Stimulated activated CD4-positive, alpha-beta T cell treated with anti-CD3 and anti-CD28 coated beads, Interleukin-12 subunit alpha, Interleukin-12 subunit beta, amount 100 ng/mL, for 4 hours (primary cell): ENCODE measurements at regions not wholly inside any gene's neighbourhood (a gene's known extent, or its start where the extent isn't known, plus 50 kb on each side); places are given as distances from the start of the nearest gene placed in this dataset.

Experiments used
- DNase-seq: peaks from one replicate; pipeline ENCODE4 v3.0.0-alpha.2; 2020

DNA sequence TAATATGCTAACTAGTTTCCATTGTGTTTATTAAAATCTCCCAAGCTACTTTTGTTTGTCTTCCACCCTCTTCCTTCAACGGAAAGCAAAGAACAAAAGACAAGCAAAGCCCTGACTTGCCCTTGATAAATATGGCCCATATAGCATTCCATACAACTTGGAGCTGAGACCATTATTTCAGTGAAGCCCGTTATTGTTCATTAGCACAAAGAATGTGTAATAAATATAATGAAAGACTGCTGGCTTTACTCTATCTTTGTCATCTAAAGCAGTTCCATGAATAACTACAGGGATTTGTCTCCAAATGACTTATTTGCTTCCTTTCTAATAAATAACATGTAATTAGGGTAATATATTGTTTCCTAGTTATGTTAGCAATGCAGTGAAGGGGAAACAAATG, 270.7 kb upstream of the TLE4 start:
- no peak for DNase-seq

DNA sequence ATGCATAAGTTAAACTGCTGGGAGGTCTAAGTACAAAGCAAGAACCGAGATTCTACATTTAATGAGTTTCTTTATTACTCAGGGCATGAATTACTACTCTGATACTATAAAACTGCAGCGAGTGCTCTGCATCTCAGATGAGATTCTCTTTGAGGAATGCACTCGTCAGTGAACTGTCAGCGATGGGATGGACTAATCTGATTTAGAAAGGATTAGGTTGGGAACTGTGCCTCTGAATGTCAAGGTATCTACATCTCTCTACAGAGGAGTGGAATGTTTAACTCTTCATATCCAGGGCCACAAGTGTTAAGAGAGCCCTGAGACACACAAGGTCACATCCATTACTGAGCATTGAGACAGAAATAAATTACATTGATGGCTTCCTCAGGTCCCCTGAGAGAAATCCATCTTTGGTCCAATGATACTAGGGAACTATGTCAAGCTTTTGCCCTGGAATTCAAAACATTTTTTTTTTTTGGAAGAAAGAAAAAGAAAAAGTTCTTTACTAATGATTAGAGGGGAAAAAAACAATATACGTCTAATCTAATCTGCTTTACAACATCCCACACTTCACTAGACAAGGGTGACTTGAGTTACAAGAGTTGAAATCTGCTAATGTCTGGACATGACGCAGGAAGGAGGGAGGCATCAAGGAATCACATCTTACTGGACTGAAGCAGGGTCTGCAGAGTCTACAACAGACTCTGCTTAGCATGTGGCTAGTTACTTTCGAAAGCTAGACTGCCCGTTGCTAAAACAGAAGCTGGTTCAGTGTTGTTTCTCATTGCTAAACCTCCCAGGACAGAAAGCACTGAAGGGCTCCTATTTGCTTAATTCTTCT, 270.0 kb upstream of the TLE4 start:
- no peak for DNase-seq

DNA sequence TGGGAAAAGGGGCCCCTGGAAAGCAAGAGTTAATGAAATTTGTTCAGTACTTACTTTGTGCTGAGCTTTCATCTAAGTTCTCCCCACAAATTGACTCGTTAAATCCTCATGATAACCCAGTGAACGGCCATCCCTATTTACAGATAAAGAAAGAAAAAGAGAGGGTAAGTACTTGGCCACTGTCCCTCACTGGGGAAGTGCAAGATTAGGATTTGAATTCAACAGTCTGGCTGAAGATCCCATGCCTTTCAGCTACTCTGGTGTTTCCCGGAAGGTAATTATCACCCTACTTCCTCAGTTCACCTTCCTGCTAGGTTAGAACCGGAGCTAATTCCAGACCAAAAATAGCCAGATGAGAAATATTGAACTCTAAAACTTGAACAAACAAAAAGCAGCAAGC, 269.2 kb upstream of the TLE4 start:
- no peak for DNase-seq

DNA sequence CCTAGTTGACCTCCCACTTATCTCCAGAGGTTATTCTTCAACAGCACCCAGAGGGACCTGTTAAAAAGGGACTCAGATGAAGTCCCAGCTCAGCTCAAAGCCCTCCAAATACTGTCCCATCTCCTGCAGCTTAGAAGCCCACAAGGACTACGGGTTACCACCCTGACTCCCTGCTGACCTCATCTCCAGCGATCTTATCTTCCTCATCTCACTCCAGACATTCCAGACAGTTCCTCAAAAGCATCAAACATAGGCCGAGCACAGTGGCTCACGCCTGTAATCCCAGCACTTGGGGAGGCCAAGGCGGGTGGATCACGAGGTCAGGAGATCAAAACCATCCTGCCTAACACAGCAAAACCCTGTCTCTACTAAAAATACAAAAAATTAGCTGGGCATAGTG, 263.8 kb upstream of the TLE4 start:
- DNase-seq = no peak

DNA sequence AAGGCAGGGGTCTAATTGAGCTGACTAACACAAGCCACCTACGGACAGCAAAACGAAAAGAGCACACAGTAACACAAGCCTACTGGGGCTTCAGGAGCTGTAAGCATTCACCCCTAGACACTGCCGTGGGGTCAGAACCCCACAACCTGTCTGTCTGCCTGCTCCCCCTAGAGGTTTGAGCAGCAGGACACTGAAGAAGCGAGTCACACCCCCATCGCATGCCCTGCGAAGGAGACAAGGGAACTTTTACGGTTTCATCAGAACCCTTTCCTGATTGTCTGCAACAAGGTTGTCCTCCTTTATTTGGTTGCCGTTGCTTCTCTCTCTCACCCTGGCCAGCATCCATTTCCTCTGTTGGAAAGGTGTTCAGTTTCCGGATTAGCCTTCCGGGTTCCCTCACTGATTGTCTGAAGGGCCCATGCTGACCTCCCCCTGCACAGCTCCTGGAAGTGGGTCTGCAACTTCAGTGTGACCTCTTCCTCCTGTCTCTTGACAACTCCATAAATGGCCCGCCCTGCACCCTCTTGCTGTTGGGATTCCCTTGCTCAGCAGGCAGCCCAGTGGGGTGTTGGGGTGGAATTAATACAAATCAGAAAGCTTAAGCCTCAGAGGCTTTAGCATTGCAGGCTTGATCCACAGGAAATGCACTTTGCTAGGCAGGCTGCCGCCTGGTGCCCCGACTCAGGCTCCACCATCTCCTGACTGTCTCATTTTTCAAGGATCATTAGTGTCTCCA, 258.9 kb upstream of the TLE4 start:
- DNase-seq = no peak

DNA sequence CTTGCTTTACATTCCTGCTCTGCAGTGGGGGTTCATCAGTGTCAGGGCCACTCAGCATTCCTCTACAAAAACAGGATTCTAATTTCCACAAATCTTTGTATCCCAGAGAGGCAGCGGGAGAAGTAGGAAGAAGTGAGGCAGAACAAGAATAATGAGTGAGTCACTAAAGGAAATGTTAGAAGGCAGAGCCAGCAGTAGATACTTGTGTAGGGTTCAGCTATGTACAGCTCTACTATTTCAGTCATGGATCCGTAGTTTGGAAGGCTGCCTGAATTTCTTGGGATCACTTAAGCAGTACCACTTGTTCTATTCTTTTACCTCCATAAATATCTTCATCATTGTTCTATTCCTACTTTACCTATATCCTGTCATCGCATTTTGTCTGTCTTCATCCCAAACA, 246.3 kb upstream of the TLE4 start:
- DNase-seq = no peak

DNA sequence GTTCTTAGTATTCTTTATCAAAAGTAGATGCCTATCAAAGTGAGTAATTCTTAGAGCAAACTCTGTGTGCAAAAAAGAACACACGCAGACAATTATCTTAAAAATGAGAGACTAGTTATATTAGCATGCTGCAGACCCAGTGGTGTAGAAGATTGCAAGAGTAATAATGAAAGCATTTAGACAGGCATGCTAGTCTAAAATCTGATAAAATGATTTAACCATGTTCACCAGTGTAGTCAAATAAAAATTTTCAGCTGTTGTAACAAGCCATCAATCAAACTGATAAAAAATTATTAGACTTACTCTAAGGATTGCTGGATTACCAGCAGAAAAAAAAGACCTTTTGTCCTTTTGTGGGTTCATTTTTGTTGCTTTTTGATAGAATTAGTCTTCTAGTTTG, 241.9 kb upstream of the TLE4 start:
- no peak for DNase-seq

DNA sequence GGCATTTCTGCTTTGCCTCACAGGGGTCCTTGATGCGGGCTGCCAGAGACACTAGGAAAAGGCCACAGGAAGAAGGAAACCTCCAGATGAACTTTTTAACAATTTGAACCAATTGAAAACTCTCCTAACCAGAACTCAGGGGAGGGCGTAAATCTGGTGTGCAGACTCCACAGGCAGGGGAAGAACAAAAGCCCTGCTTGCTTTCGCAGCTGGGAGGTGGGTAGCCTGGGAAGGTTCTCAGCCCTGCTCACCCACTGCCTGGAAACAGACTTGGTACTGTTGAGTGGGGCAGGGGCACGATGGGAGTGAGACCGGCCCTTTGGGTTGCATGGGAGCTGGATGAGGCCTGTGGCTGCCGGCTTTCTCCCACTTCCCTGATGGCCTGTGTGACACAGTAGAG, 237.8 kb upstream of the TLE4 start:
- no peak for DNase-seq

DNA sequence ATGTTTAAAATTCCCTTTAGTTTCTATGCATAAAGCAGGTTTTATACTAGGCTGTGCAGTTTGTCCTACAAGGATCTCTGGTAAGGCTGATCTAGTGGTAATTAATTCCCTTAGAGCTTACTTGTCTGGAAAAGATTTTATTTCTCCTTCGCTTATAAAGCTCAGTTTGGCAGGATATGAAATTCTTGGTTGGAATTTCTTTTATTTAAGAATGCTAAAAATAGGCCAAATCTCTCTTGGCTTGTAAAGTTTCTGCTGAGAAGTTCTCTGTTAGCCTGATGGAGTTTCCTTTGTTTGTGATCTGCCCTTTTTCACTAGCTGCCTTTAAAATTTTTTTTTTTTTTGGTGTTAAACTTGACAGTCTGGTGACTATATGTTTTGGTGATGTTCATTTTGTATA, 237.1 kb upstream of the TLE4 start:
- DNase-seq = no peak

DNA sequence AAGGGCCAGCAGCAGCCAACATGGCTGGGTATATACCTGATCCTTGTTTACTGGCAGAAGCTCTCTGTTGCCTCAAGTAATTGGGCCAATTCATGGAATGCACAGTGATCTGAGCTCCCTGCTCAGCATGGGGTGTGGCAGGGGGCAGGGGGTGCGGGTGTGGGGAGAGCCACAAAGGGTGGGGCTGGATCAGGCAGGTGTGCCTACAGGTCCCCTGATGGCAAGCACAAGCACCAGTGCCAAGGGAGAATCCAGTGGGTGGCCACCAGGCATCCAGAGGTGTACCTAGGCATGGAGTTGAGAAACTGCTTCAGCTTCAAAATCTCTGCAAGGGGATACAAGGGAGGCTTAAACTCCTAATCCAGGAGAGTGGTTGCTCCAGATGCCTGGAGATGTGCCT, 235.8 kb upstream of the TLE4 start:
- no peak for DNase-seq

DNA sequence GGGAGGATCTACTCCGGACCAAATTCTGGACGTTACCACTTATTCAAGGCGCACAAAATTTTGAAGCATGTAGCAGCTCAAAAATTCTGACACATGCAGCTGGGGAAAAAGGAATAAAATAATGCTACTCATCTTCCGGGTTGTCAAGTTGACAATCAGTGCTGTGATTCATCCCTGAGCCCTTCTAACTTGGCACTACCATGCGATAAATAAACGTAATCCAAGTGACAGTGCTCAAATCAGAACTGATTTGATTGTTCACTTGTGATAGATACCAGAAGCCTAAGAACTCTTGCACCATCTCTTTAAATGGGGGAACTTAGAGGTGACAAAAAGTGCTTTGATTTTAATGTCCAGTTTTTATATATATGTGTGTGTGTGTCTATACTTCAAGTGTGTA, 230.2 kb upstream of the TLE4 start:
- DNase-seq = no peak

DNA sequence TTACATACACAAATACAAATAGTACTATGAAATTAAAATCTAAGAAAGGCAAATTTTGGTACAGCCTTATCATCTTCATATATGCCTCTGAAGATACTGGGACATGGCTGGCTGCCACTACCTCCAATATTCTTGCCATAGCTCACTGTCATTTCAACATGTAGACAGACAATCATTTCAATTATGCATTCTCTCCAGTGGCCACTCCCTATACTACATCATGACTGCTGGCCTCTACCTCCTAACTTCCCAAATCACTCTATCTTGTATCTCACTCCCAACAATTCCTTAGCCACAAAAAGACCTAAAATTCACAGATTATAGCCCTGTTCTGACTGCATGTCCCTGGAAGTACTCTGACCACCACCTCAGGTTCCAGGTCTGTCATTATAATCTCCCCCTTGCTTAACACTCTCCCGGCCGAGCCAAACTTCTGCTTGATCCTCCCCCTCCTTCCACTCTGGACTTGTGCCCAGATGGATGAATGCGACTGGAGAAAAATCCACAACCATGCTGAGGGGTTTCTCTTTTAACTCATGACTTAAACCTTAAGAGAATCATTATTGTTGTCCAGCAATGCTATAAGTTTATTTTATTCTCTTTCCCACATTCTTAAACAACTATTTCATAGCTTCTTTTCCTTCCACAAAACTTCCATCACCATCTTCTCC, 225.3 kb upstream of the TLE4 start:
- DNase-seq = no peak

DNA sequence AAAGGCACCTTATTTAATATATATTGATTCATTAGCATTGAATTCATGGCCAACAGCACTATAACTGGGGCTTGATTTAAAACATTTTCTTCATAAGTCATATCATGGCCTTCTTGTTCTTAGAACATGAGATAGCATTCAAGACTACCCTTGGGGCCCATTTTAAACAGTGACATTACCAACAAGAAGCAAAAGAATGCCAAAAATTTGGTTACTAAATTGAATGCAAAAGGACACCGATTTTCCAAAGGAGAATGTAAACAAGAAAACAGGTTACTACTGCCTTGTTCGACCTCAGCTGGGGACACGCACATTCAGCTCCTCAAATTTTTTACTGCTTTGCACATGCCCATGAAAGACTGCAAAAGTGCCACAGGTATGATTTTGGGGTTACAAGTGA, 219.4 kb upstream of the TLE4 start:
- no peak for DNase-seq

DNA sequence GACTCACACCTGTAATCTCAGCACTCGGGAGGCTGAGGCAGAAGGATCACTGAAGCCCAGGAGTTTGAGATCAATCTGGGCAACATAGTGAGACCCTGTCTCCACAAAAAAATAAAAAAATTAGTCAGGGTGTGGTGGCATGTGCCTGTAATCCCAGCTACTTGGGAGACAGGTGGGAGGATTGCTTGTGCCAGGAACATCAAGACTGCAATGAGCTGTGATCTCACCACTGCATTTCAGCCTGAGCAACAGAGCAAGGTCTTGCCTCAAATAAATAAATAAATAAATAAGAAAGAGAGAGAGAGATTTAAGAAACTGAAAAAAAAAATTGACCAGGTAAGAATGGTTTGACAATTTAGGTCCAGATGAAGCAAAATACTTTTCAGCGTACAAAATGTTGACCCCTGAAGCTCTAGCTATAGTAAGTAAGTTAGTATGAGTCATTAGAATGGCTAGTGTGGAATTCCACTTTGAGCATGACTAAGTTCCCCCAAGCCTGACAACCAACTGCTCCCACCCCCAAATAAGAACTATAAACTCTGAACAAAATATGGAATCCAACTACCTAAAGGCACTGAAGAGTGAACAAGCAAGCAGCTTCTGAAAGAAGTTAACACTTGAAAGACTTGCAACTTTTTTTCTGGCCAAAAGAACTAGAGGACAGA, 217.8 kb upstream of the TLE4 start:
- DNase-seq = no peak

DNA sequence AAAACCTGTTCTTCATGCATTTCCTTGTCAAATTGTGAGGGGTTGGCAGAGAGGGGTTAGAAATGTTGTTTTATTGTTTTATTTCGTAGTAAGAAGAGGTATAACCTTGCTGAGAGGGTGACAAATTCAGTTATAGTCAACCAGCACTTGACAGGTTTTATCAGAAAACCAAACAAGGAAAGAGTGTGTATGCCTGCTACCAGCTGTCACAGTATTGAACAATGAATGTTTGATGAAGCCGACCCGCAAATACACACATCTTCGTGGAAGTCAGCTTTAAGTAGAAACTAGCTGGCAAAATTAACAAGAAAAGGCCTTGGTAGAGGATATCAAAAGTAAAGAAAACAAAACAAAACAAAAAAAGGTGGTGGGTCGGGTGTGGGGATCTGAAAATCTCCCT, 214.6 kb upstream of the TLE4 start:
- DNase-seq = no peak

DNA sequence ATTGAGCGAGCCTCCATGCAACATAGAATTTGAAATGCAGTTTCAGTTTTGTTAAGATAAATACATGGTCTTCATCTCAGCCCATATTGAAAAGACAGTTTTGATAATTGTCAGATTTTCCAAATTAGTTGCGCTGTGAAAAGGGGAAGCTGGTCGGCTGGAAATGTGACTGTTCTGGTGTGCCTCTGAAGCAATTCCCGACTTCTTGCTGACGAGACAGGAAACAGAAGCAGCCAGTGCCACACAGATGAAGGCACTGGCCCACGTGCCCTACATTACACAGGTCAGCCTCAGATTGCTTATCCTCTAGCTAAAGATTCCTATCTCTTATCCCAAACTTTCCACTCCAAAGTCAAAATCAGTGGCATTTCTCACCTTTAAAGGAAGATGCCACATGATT, 214.1 kb upstream of the TLE4 start:
- DNase-seq = no peak

DNA sequence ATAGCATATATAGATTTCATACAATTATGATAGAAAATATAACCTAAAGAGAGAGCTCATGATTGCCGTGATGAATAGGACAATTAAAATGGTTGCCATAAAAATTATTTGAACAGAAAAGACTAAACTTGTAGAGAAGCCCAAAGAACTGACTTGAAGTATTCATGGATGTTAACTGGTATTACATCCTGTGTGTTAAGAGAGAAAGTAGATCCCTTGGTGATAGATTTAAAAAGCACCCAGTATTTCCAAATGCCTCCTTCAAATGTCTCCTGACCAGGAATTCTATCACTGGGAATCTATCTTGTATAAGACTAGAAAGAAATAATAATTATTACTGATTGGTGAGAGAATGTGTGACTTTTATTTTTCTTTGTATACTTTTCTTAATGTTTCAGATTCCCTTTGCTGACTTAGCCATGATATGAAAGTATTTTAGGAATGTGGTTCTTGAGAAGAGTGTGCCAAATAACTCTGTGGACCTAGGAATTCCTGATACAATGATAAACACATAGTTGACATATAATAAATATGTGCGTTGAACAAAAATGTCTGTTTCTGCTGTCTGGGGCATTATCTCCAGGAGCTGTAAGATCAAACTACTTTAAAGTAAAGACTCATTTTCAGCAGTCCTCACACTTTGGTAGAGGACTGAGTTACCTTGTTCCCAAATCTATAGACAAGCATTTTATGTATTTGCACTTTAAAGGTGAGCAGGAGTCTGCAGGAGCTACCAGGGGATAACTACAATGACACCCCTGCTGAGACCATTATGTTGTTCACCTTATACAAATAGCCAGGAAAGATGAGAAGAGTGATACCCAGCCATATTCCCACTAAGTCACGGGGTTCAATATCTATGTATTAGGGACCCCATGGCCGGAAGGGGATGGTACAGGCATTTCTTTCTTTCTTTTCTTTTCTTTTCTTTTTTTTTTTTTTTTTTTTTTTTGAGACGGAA, 211.1 kb upstream of the TLE4 start:
- DNase-seq = no peak

DNA sequence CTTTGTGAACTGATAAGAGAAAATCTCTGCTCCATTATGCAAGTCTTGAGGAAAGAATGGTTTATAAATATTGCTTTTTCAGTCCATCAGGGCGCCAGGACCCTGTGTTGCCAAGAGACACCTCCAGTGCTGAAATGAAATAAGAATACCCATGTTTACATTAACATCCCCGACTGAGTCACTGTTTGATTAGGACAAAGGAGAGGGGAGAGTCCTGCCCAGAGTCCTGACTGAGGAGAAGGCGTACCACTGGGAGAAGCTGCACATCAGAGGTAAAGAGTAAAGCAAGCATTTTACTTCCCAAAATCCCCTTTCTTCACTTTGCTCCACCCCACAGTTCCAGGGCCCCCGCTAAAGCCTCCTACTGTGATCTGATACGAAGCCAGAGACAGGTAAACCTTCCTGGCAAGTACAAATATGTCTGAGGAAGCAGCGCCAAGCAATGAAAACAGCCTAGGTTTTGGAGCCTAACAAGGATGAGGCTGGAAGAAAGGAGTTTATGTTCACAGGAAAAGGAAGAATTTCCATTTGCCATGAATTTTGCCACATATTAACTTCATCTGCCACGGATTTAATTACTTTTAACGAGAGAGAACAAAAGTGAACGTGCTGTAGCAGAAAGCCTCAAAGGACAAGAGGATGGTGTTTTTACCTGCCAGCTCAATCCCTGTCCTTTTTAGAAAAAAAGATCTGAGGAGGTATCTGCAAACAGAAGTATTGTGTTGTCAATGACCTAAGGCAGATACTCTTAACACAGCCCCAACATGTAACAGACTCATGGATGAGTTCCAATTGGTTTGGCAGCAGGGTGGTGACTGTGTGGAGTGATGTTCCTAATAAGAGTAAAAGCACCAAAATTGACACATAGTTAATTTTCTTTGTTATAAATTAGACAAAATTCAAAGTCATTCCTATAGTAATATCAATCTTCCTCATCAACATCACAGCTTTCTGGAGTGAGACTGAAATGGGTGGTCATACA, 209.4 kb upstream of the TLE4 start:
- DNase-seq = no peak

DNA sequence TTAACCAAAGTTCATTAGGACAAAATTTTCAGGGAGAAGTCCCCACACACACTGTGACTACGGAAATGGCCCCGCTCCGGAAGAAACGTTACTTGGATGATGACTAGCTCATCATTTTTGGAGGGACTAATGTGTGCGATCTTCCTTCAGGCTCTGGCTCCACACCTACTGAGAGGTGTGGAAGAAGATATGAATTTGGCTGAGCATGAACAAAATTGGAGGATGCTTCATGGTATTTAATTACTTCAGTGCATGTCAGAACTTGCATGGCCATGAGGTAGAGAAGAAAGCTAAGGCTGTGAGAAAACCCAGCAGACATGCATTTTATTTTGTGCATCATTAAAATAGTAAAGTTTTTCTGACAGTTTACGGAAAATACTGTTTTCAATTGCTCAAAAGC, 202.1 kb upstream of the TLE4 start:
- no peak for DNase-seq

DNA sequence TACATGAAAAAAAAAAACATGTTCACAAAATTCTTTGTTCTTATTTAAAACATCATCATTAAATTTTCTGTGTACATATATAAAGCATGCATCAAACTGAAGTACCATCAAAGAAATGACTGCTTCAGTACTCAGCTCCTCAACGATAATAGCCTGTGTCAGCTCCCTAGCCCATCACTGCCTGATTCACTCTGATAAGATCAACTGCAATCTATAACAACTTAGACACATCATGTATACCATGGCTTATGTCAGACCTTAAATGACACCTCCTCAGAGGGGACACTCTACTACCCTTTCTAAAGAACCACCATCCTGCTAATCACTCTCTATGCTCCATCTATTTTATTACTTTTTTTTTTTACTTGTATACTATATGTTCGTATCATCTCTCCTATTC, 200.5 kb upstream of the TLE4 start:
- no peak for DNase-seq

DNA sequence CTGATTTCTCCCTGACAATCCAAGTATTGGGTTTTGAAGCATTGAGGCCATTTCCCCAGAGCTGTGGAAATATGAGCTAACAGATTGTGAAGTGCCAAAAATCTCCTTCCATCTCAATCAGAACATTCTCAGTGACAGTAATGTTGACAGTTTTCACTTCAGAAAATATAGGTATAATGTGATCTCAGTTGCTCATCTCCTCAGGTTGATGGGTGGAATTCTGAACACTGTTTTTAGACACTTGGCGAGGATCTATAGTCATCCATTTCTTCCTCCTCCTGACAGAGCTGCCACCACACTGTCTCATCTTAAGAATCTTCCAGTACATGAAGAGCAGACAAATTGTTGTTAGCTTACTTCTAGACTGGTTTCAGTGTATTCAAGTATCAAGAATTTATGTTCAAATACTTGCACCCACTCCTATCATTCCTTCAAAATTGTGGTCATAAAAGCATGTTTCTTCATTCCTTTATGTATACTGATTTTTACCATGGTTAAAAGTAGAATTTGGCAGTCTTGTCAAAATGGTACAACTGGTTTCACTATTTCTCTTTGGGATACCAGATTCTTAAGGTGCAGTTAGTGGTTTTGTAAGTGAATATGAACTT, 199.7 kb upstream of the TLE4 start:
- no peak for DNase-seq
